ENCODE measurements at regions not wholly inside any gene's neighbourhood (a gene's known extent, or its start where the extent isn't known, plus 50 kb on each side); places are given as distances from the start of the nearest gene placed in this dataset.
"Not testable (repeated sequence)": the region's sequence is repeated elsewhere in the genome, so short reads cannot be mapped to it uniquely, and the experiment has no call there.

DNA sequence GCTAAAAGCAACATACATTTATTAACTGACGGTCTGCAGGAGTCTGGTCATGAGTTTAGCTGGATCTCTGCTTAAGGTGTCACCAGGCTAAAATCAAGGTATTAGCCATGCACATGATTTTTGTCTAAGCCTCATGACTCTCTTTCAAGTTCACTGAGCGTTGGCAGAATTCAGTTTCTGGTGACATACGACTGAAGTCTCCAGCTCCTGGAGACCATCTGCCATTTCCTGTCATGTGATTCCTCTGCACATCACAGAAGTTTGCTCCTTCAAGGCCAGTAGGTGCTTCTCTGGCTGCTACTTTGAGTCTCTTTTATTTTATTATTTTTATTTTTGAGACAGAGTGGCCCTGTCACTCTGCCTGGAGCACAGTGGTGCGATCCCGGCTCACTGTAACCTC, 148.4 kb upstream of the EYA4 start:
- no peak overlapping the region for H2AFZ ChIP-seq (ENCODE audit: low read length)
- no peak overlapping the region for H2BK20ac ChIP-seq (ENCODE audit: low read length)
- no peak overlapping the region for H2BK12ac ChIP-seq (ENCODE audit: low read depth, low read length)
- no peak overlapping the region for H4K5ac ChIP-seq (ENCODE audit: insufficient read length, low read depth, low read length)
- H2BK15ac ChIP-seq (ENCODE audit: low read length) = no peak overlapping the region
- DNase-seq (ENCODE audit: low read depth in 1 of 2, low spot score in 2 of 2) (no peak), FAIRE-seq (no peak)
- no peaks in the 10 kb centered on the region for H3K9me3 ChIP-seq (ENCODE audit: insufficient read depth in 2 of 2, low read depth in 1 of 2, low read length in 1 of 2)
- WGBS, 2 experiments (ENCODE audit: extremely low coverage in 1 of 2, insufficient coverage in 1 of 2, insufficient read length in 1 of 2, insufficient replicate concordance in 2 of 2, low coverage in 1 of 2, low lambda C conversion rate in 2 of 2, missing lambda C conversion rate in 1 of 2) = 86% methylated on average over 5 of the region's 5 CpGs; no CpG with 5 or more reads in 1 of the 2 experiments
- no peak overlapping the region for H3K18ac ChIP-seq (ENCODE audit: extremely low read depth, low read length)
- H2BK120ac ChIP-seq (replicated peaks; ENCODE audit: low read depth, low read length) = no peak overlapping the region
- no peak overlapping the region for H4K91ac ChIP-seq (replicated peaks; ENCODE audit: insufficient read length, low read length)
- no peaks in the 10 kb centered on the region for H3K23me2 ChIP-seq (ENCODE audit: low read depth, low read length)
- no peak overlapping the region for H3K4me3 ChIP-seq (ENCODE audit: extremely low read depth in 1 of 4, insufficient read depth in 2 of 4, low read depth in 3 of 4, low read length in 4 of 4)
- no peak overlapping the region for H3K9ac ChIP-seq (replicated peaks in 1 of 4; ENCODE audit: extremely low read depth in 1 of 4, low read depth in 3 of 4, low read length in 3 of 4)
- no peak overlapping the region for H3K4me2 ChIP-seq (ENCODE audit: insufficient read depth in 1 of 2, low read depth in 2 of 2, low read length in 2 of 2)
- H3K23ac ChIP-seq (ENCODE audit: insufficient read length) = no peak overlapping the region
- POLR2A ChIA-PET (ENCODE audit: partially characterized antibody) = no interaction called here
- H2BK5ac ChIP-seq (ENCODE audit: low read depth, low read length) = no peak overlapping the region
- H3K36me3 ChIP-seq (ENCODE audit: control insufficient read depth in 2 of 4, insufficient read depth in 4 of 4, low read length in 3 of 4) = no peaks in the 10 kb centered on the region
- H3K27ac ChIP-seq (ENCODE audit: low read depth, low read length) = no peak overlapping the region
- no peak for TF ChIP-seq TBP (IDR thresholded peaks at IDR 0.05; ENCODE audit: low read depth, low read length)
- no peak overlapping the region for H3K4ac ChIP-seq (replicated peaks; ENCODE audit: insufficient read length, low read depth, low read length)
- CTCF ChIA-PET (ENCODE audit: partially characterized antibody) = interaction anchor here (0.7 kb wide), 1 partner anchor 235 kb away, joined by 3 read pairs; no protein-coding TSS in a partner anchor
- no peak overlapping the region for H3K56ac ChIP-seq (replicated peaks; ENCODE audit: insufficient read length, low read depth, low read length)
- H3K27me3 ChIP-seq (replicated peaks in 1 of 4; ENCODE audit: control insufficient read depth in 3 of 4, extremely low read depth in 1 of 4, insufficient read depth in 3 of 4, low read length in 3 of 4) = no peaks in the 10 kb centered on the region
- H3K79me2 ChIP-seq (ENCODE audit: control insufficient read depth in 1 of 2, insufficient read depth in 2 of 2, low read length in 2 of 2) = no peaks in the 10 kb centered on the region
- H4K8ac ChIP-seq (ENCODE audit: extremely low read depth, insufficient read depth, low read length) = no peak overlapping the region
- H3K4me1 ChIP-seq (replicated peaks in 1 of 4; ENCODE audit: control insufficient read depth in 3 of 4, insufficient read depth in 4 of 4, low read length in 3 of 4) = no peaks in the 10 kb centered on the region
- H4K20me1 ChIP-seq (replicated peaks in 1 of 2; ENCODE audit: control insufficient read depth in 1 of 2, insufficient read depth in 2 of 2, low read length in 2 of 2) = no peaks in the 10 kb centered on the region
- H3K79me1 ChIP-seq (ENCODE audit: low read depth, low read length) = no peaks in the 10 kb centered on the region
- no peak overlapping the region for H3K14ac ChIP-seq (ENCODE audit: insufficient read length)
- no peak overlapping the region for H2AK5ac ChIP-seq (ENCODE audit: low read depth, low read length)

DNA sequence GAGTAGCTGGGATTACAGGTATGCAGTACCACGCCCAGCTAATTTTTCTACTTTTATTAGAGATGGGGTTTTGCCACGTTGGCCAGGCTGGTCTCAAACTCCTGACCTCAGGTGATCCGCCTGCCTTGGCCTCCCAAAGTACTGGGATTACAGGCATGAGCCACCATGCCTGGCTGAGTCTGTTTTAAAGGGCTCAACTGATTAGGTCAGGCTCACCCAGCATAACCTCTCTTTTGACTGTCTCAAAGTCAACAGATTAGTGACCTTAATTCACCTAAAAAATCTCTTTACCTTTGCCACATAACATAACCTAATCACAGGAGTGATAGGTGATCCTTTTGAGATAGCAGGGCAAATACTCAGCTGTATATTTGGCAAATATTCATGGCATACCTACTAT, 147.9 kb upstream of the EYA4 start:
- H3K79me1 ChIP-seq (ENCODE audit: low read depth, low read length); H2AFZ ChIP-seq (ENCODE audit: low read length); FAIRE-seq; H2BK15ac ChIP-seq (ENCODE audit: low read length); H3K56ac ChIP-seq (replicated peaks; ENCODE audit: insufficient read length, low read depth, low read length); H4K5ac ChIP-seq (ENCODE audit: insufficient read length, low read depth, low read length); H3K27me3 ChIP-seq (replicated peaks in 1 of 4; ENCODE audit: control insufficient read depth in 3 of 4, extremely low read depth in 1 of 4, insufficient read depth in 3 of 4, low read length in 3 of 4); H3K14ac ChIP-seq (ENCODE audit: insufficient read length); POLR2A ChIA-PET (ENCODE audit: partially characterized antibody); H3K18ac ChIP-seq (ENCODE audit: extremely low read depth, low read length); H3K4me2 ChIP-seq (ENCODE audit: insufficient read depth in 1 of 2, low read depth in 2 of 2, low read length in 2 of 2); H3K23me2 ChIP-seq (ENCODE audit: low read depth, low read length); H2BK12ac ChIP-seq (ENCODE audit: low read depth, low read length); H3K79me2 ChIP-seq (ENCODE audit: control insufficient read depth in 1 of 2, insufficient read depth in 2 of 2, low read length in 2 of 2); CTCF ChIA-PET (ENCODE audit: partially characterized antibody); H2BK120ac ChIP-seq (replicated peaks; ENCODE audit: low read depth, low read length); H3K9ac ChIP-seq (replicated peaks in 1 of 4; ENCODE audit: extremely low read depth in 1 of 4, low read depth in 3 of 4, low read length in 3 of 4); H3K4me3 ChIP-seq (ENCODE audit: extremely low read depth in 1 of 4, insufficient read depth in 2 of 4, low read depth in 3 of 4, low read length in 4 of 4); H4K20me1 ChIP-seq (replicated peaks in 1 of 2; ENCODE audit: control insufficient read depth in 1 of 2, insufficient read depth in 2 of 2, low read length in 2 of 2); H3K36me3 ChIP-seq (ENCODE audit: control insufficient read depth in 2 of 4, insufficient read depth in 4 of 4, low read length in 3 of 4); H3K4me1 ChIP-seq (replicated peaks in 1 of 4; ENCODE audit: control insufficient read depth in 3 of 4, insufficient read depth in 4 of 4, low read length in 3 of 4); DNase-seq (ENCODE audit: low read depth in 1 of 2, low spot score in 2 of 2); H3K9me3 ChIP-seq (ENCODE audit: insufficient read depth in 2 of 2, low read depth in 1 of 2, low read length in 1 of 2); H4K8ac ChIP-seq (ENCODE audit: extremely low read depth, insufficient read depth, low read length); H2BK5ac ChIP-seq (ENCODE audit: low read depth, low read length); H3K27ac ChIP-seq (ENCODE audit: low read depth, low read length); H3K23ac ChIP-seq (ENCODE audit: insufficient read length); H2BK20ac ChIP-seq (ENCODE audit: low read length); H2AK5ac ChIP-seq (ENCODE audit: low read depth, low read length); H3K4ac ChIP-seq (replicated peaks; ENCODE audit: insufficient read length, low read depth, low read length); H4K91ac ChIP-seq (replicated peaks; ENCODE audit: insufficient read length, low read length): not testable (repeated sequence)
- 94% methylated on average over 3 of the region's 3 CpGs; no CpG with 5 or more reads in 1 of the 2 experiments for WGBS, 2 experiments (ENCODE audit: extremely low coverage in 1 of 2, insufficient coverage in 1 of 2, insufficient read length in 1 of 2, insufficient replicate concordance in 2 of 2, low coverage in 1 of 2, low lambda C conversion rate in 2 of 2, missing lambda C conversion rate in 1 of 2)

Measured in H1 (cell line).